MM.1S (cell line): ENCODE measurements at regions not wholly inside any gene's neighbourhood (a gene's known extent, or its start where the extent isn't known, plus 50 kb on each side); places are given as distances from the start of the nearest gene placed in this dataset.

Experiments
- DNase-seq: peaks from one replicate; pipeline ENCODE4 v3.0.0-alpha.2; 2015
- H2AFZ ChIP-seq: fragments of 300-600 bp; sonication (generic); 2 replicates; pipeline ENCODE4 v1.6.0; 2016; ENCODE audit warnings: antibody characterized with exemption, low read length
- H3F3A ChIP-seq: fragments of 300-600 bp; sonication (generic); 2 replicates; pipeline ENCODE4 v1.6.1; 2016; ENCODE audit warnings: mild to moderate bottlenecking, antibody characterized with exemption, low read length, moderate library complexity, mixed read lengths; ENCODE audit not compliant: insufficient read depth
- H3K27ac ChIP-seq: fragments of 300-600 bp; sonication (generic); 2 replicates; pipeline ENCODE4 v1.5.1; 2016; ENCODE audit warnings: mild to moderate bottlenecking, low read length
- H3K27me3 ChIP-seq: fragments of 300-600 bp; sonication (generic); replicated peaks from 2 replicates; pipeline ENCODE4 v1.6.0; 2016; ENCODE audit warnings: low read length; ENCODE audit not compliant: insufficient read depth
- H3K36me3 ChIP-seq: fragments of 300-600 bp; sonication (generic); replicated peaks from 2 replicates; pipeline ENCODE4 v1.6.1; 2016; ENCODE audit warnings: mild to moderate bottlenecking, low read length, mixed read lengths; ENCODE audit not compliant: insufficient read depth
- H3K4me1 ChIP-seq: fragments of 300-600 bp; sonication (generic); 2 replicates; pipeline ENCODE4 v1.6.1; 2016; ENCODE audit warnings: low read length, mixed read lengths
- H3K4me2 ChIP-seq: fragments of 300-600 bp; sonication (generic); 2 replicates; pipeline ENCODE4 v1.6.0; 2016; ENCODE audit warnings: low read depth, low read length
- H3K4me3 ChIP-seq: fragments of 300-600 bp; sonication (generic); 2 replicates; pipeline ENCODE4 v1.5.1; 2016; ENCODE audit warnings: low read length, mixed read lengths
- H3K79me2 ChIP-seq: fragments of 300-600 bp; sonication (generic); 2 replicates; pipeline ENCODE4 v1.6.1; 2016; ENCODE audit warnings: mixed run types, low read length, mixed read lengths
- H3K9ac ChIP-seq: fragments of 300-600 bp; sonication (generic); 2 replicates; pipeline ENCODE4 v1.6.1; 2016; ENCODE audit warnings: low read length, mixed read lengths
- H3K9me2 ChIP-seq: fragments of 300-600 bp; sonication (generic); replicated peaks from 2 replicates; pipeline ENCODE4 v1.6.1; 2016; ENCODE audit warnings: mild to moderate bottlenecking, low read length, mixed read lengths; ENCODE audit not compliant: insufficient read depth
- H3K9me3 ChIP-seq: fragments of 300-600 bp; sonication (generic); replicated peaks from 2 replicates; pipeline ENCODE4 v1.6.1; 2016; ENCODE audit warnings: mild to moderate bottlenecking, low read length, mixed read lengths; ENCODE audit not compliant: insufficient read depth
- H4K20me1 ChIP-seq: fragments of 300-600 bp; sonication (generic); 2 replicates; pipeline ENCODE4 v1.6.1; 2016; ENCODE audit warnings: mild to moderate bottlenecking, low read length, moderate library complexity, mixed read lengths; ENCODE audit not compliant: insufficient read depth
- CTCF ChIP-seq: fragments of 300-600 bp; sonication (generic); IDR thresholded peaks from 2 replicates; pipeline ENCODE4 v1.5.1; 2016; ENCODE audit warnings: antibody characterized with exemption, low read length, mixed read lengths
- EZH2 ChIP-seq: fragments of 300-600 bp; sonication (generic); optimal IDR thresholded peaks from 2 replicates; pipeline ENCODE3; 2017; ENCODE audit warnings: low read depth, mild to moderate bottlenecking, antibody characterized with exemption, low read length, mixed read lengths
- EZH2phosphoT487 ChIP-seq: fragments of 300-600 bp; sonication (generic); IDR thresholded peaks from 2 replicates; pipeline ENCODE4 v1.6.1; 2018; ENCODE audit warnings: antibody characterized with exemption, low read length

- Histone ChIP-seq H3K4me3 (no peak overlapping the region), H3K9me2 (no peaks in the 10 kb centered on the region), H3K27ac (no peak overlapping the region), H3F3A (no peaks in the 10 kb centered on the region), H3K36me3 (no peaks in the 10 kb centered on the region), H3K79me2 (no peaks in the 10 kb centered on the region), H4K20me1 (no peaks in the 10 kb centered on the region), H3K4me1 (no peaks in the 10 kb centered on the region), H2AFZ (no peak overlapping the region), H3K9me3 (no peaks in the 10 kb centered on the region), H3K9ac (no peak overlapping the region), H3K27me3 (no peaks in the 10 kb centered on the region), H3K4me2 (no peak overlapping the region)
- DNase-seq, result no peak
- no peak for TF ChIP-seq EZH2phosphoT487
These were observed 163.3 kb upstream of the SHISA6 start for GRCh38 chr17:11077673-11078072.

- TF ChIP-seq CTCF, result no peak
- no peak for TF ChIP-seq EZH2
- no peak for TF ChIP-seq EZH2phosphoT487
- Histone ChIP-seq H3K4me3 (no peak overlapping the region), H3K4me2 (no peak overlapping the region), H3F3A (no peaks in the 10 kb centered on the region), H3K4me1 (no peaks in the 10 kb centered on the region), H3K79me2 (no peaks in the 10 kb centered on the region), H2AFZ (no peak overlapping the region), H3K27me3 (no peaks in the 10 kb centered on the region), H3K9me3 (no peaks in the 10 kb centered on the region), H3K27ac (no peak overlapping the region), H4K20me1 (no peaks in the 10 kb centered on the region), H3K9ac (no peak overlapping the region), H3K9me2 (no peaks in the 10 kb centered on the region), H3K36me3 (no peaks in the 10 kb centered on the region)
- no peak for DNase-seq
These were observed 166.6 kb upstream of the SHISA6 start for GRCh38 chr17:11074451-11074850.

GRCh38 chr17:11056926-11057325 lies 184.1 kb upstream of the SHISA6 start:
- no peaks in the 10 kb centered on the region for H3F3A ChIP-seq
- H3K36me3 ChIP-seq, result no peaks in the 10 kb centered on the region
- no peaks in the 10 kb centered on the region for H4K20me1 ChIP-seq
- no peak overlapping the region for H2AFZ ChIP-seq
- H3K9me3 ChIP-seq, result no peaks in the 10 kb centered on the region
- H3K4me3 ChIP-seq, result no peak overlapping the region
- H3K27me3 ChIP-seq, result no peaks in the 10 kb centered on the region
- no peak for DNase-seq
- TF ChIP-seq EZH2phosphoT487, result no peak
- H3K9ac ChIP-seq, result no peak overlapping the region
- no peaks in the 10 kb centered on the region for H3K4me1 ChIP-seq
- H3K79me2 ChIP-seq, result no peaks in the 10 kb centered on the region
- H3K9me2 ChIP-seq, result no peaks in the 10 kb centered on the region
- no peak overlapping the region for H3K27ac ChIP-seq
- no peak overlapping the region for H3K4me2 ChIP-seq

- Histone ChIP-seq H3K4me3 (no peak overlapping the region), H3F3A (no peaks in the 10 kb centered on the region), H3K79me2 (no peaks in the 10 kb centered on the region), H3K4me1 (no peaks in the 10 kb centered on the region), H4K20me1 (no peaks in the 10 kb centered on the region), H3K9ac (no peak overlapping the region), H3K4me2 (no peak overlapping the region), H3K9me2 (no peaks in the 10 kb centered on the region), H3K27me3 (no peaks in the 10 kb centered on the region), H3K27ac (no peak overlapping the region), H3K36me3 (no peaks in the 10 kb centered on the region), H3K9me3 (no peaks in the 10 kb centered on the region), H2AFZ (no peak overlapping the region)
- TF ChIP-seq EZH2phosphoT487 (no peak), EZH2 (no peak), CTCF (no peak)
- DNase-seq, result no peak
These were observed 187.2 kb upstream of the SHISA6 start for GRCh38 chr17:11053846-11054245.
